ENCODE measurements at regions not wholly inside any gene's neighbourhood (a gene's known extent, or its start where the extent isn't known, plus 50 kb on each side); places are given as distances from the start of the nearest gene placed in this dataset.

DNA sequence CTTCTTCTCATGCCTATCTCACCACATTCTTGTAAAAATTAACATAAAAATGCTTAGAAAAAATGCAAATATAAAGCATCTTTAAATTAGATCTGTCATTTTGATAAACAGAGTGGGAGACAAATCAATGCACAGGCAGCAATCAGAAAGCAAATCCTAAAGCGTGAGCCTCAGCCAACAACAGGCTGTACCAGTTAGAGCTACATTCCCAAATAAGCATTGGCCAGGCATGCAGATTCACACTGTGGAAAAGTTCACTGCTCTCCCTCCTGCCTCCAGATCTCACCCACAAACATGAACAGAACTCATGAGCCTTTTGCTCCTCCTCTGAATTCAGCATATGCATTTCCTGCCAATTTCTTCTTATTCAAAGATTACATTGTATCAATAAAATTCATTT lies 115.2 kb upstream of the FAT3 start:
- CTCF ChIA-PET: no interaction called here
- POLR2A ChIA-PET (ENCODE audit: low non-redundant PET): no interaction called here
- H3K27ac ChIP-seq (ENCODE audit: low read depth, low read length, poor library complexity, severe bottlenecking): no peak overlapping the region
- H3K36me3 ChIP-seq (ENCODE audit: insufficient read depth, low read length, poor library complexity, severe bottlenecking): no peaks in the 10 kb centered on the region
- DNase-seq (ENCODE audit: low spot score): no peak
- H3K4me3 ChIP-seq (ENCODE audit: low read depth, low read length, poor library complexity, severe bottlenecking): no peak overlapping the region
- no peaks in the 10 kb centered on the region for H3K4me1 ChIP-seq (ENCODE audit: insufficient read depth, low read length, poor library complexity, severe bottlenecking)
- no peaks in the 10 kb centered on the region for H3K27me3 ChIP-seq (replicated peaks; ENCODE audit: insufficient read depth, low read depth, low read length, poor library complexity)
- intact Hi-C loops (cut with micrococcal nuclease; ENCODE audit: unreplicated experiment): no loop called here
- no peak for TF ChIP-seq EZH2 (IDR thresholded peaks at IDR 0.05; ENCODE audit: borderline replicate concordance, low read depth, low read length, poor library complexity, severe bottlenecking)
- TF ChIP-seq, protein P1, sequence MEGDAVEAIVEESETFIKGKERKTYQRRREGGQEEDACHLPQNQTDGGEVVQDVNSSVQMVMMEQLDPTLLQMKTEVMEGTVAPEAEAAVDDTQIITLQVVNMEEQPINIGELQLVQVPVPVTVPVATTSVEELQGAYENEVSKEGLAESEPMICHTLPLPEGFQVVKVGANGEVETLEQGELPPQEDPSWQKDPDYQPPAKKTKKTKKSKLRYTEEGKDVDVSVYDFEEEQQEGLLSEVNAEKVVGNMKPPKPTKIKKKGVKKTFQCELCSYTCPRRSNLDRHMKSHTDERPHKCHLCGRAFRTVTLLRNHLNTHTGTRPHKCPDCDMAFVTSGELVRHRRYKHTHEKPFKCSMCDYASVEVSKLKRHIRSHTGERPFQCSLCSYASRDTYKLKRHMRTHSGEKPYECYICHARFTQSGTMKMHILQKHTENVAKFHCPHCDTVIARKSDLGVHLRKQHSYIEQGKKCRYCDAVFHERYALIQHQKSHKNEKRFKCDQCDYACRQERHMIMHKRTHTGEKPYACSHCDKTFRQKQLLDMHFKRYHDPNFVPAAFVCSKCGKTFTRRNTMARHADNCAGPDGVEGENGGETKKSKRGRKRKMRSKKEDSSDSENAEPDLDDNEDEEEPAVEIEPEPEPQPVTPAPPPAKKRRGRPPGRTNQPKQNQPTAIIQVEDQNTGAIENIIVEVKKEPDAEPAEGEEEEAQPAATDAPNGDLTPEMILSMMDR (conservative IDR thresholded peaks at IDR 0.05; ENCODE audit: low read depth, low read length): no peak
- BruUV-seq (replicated peaks): no TSS peak
- peaks cover 10% of the 10 kb centered on the region for H3K9me3 ChIP-seq (ENCODE audit: low read depth, low read length, poor library complexity, severe bottlenecking)

DNA sequence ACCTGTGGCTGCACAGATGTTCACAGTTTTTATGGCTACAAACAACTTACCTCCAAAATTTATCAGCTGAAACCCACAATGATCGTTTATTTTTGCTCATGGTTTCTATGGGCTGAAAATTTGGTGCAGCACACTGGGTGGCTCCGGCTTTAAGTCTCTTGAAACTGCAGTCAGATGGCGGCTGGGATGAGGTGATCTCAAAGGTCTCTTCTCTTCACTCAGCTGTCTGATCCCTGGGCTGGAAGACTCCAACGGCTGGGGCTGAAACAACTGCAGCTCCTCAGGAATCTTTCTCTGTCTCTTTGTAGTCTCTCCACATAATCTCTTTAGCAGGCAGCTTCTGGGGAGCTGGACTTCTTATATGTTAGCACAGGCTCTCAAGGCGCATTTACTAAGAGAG lies 117.3 kb upstream of the FAT3 start:
- CTCF ChIA-PET: no interaction called here
- intact Hi-C loops (cut with micrococcal nuclease; ENCODE audit: unreplicated experiment): no loop called here
- no TSS peak for BruUV-seq (replicated peaks)
- Histone ChIP-seq H3K9me3 (ENCODE audit: low read depth, low read length, poor library complexity, severe bottlenecking) (no peaks in the 10 kb centered on the region), H3K4me1 (ENCODE audit: insufficient read depth, low read length, poor library complexity, severe bottlenecking) (peaks cover 3% of the 10 kb centered on the region), H3K27ac (ENCODE audit: low read depth, low read length, poor library complexity, severe bottlenecking) (no peak overlapping the region), H3K36me3 (ENCODE audit: insufficient read depth, low read length, poor library complexity, severe bottlenecking) (no peaks in the 10 kb centered on the region), H3K27me3 (replicated peaks; ENCODE audit: insufficient read depth, low read depth, low read length, poor library complexity) (no peaks in the 10 kb centered on the region), H3K4me3 (ENCODE audit: low read depth, low read length, poor library complexity, severe bottlenecking) (no peak overlapping the region)
- no peak for DNase-seq (ENCODE audit: low spot score)
- POLR2A ChIA-PET (ENCODE audit: low non-redundant PET): no interaction called here
- TF ChIP-seq, protein P1 (conservative IDR thresholded peaks at IDR 0.05; ENCODE audit: low read depth, low read length): no peak
- no peak for TF ChIP-seq EZH2 (IDR thresholded peaks at IDR 0.05; ENCODE audit: borderline replicate concordance, low read depth, low read length, poor library complexity, severe bottlenecking)

DNA sequence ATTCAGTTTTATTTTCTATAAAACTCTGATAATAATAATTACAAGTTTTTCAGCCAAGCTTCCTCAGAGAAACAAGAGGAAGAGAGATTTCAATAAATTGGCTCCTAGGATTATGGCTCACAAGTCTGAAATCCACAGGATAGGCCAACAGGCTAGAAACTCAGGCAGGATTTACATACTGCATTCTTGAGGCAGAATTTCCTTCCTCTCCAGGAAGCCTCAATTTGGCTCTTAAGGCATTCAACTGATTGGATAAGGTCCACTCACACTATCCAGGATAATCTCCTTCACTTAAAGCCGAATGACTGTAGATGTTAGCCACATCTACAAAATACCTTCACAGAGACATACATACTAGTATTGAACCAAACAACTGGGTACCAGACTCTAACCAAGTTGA lies 120.3 kb upstream of the FAT3 start:
- Histone ChIP-seq H3K36me3 (ENCODE audit: insufficient read depth, low read length, poor library complexity, severe bottlenecking) (no peaks in the 10 kb centered on the region), H3K4me3 (ENCODE audit: low read depth, low read length, poor library complexity, severe bottlenecking) (no peak overlapping the region), H3K4me1 (ENCODE audit: insufficient read depth, low read length, poor library complexity, severe bottlenecking) (peaks cover 11% of the 10 kb centered on the region), H3K27me3 (replicated peaks; ENCODE audit: insufficient read depth, low read depth, low read length, poor library complexity) (no peaks in the 10 kb centered on the region), H3K9me3 (ENCODE audit: low read depth, low read length, poor library complexity, severe bottlenecking) (no peaks in the 10 kb centered on the region), H3K27ac (ENCODE audit: low read depth, low read length, poor library complexity, severe bottlenecking) (no peak overlapping the region)
- BruUV-seq (replicated peaks): no TSS peak
- intact Hi-C loops (cut with micrococcal nuclease; ENCODE audit: unreplicated experiment): no loop called here
- ChIA-PET CTCF (no interaction called here), POLR2A (ENCODE audit: low non-redundant PET) (no interaction called here)
- peak; percentile 39 for DNase-seq (ENCODE audit: low spot score)
- TF ChIP-seq, protein P1 (conservative IDR thresholded peaks at IDR 0.05; ENCODE audit: low read depth, low read length): no peak
- no peak for TF ChIP-seq EZH2 (IDR thresholded peaks at IDR 0.05; ENCODE audit: borderline replicate concordance, low read depth, low read length, poor library complexity, severe bottlenecking)
